Hematopoietic multipotent progenitor cell treated with erythropoietin and hydrocortisone succinate and interleukin-3 and kit ligand, for 15 days (in vitro differentiated cells): ENCODE measurements at regions not wholly inside any gene's neighbourhood (a gene's known extent, or its start where the extent isn't known, plus 50 kb on each side); places are given as distances from the start of the nearest gene placed in this dataset.

Source experiments
- DNase-seq: peaks from one replicate; pipeline ENCODE4 v3.0.0-alpha.2; 2015; ENCODE audit warnings: low spot score

GRCh38 chr1:30329802-30330557 is 393.4 kb downstream of the MATN1 start:
- DNase-seq = no peak

GRCh38 chr1:30329263-30329753 is 394.1 kb downstream of the MATN1 start:
- DNase-seq = no peak

GRCh38 chr1:30328401-30329262 is 394.8 kb downstream of the MATN1 start:
- no peak for DNase-seq

- DNase-seq = no peak
These were observed 395.4 kb downstream of the MATN1 start for GRCh38 chr1:30328100-30328370.

DNA sequence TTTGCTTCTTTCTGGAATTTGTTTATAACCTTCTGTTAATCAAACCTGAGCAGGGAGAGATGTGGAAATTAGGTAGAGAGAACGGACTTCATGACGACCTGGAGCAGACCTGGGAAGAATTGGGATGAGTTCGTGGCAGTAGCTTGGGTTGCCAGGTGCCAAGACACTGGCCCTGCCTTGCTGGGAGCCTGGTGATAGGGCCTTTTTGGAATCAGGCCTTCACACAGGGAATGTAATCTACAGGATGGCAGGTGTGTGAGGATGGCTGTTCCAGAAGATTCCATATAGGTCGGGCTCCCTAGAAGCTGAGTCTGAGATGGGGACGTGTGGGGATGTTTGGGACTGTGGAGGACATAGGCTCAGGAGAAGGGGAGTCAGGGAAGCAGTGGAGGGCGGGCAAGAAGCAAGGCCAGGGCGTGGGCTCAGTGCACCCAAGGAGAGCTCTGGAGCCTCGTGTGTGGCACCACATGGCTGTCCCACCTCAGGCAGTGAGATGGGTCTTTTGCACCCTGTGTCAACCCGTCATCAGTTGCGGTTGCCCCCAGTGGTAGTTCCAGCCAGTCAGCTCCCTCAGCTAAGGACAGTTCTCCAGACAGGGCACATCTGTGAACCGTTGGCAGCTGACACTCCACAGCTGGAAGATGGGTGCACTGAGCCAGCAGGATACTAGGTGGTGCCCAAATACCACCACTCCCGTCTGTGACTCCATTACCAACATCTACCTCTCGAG is 395.9 kb downstream of the MATN1 start:
- no peak for DNase-seq

- DNase-seq = no peak
These were observed 397.4 kb downstream of the MATN1 start for GRCh38 chr1:30325999-30326398.

GRCh38 chr1:30325085-30325935 is 398.1 kb downstream of the MATN1 start:
- no peak for DNase-seq

GRCh38 chr1:30324251-30325084 is 398.9 kb downstream of the MATN1 start:
- no peak for DNase-seq

DNA sequence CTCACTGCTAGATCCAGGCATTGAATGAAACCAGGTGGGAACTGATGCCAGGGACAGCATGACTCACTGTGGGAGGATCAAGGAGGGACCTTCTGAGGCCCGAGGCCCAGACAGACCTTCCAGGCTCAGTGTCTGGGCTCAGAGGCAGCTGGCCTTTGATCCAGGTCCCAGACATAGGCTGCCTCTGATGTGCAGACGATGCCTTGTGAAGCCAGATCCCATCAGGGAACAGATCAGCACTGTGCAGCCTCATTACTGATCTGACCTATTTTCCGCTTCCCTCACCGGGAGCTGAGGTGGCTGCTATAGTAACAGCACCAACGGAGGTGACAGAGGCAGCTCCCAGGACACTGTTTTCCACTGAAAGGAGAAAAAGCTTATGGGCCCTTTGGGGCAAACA is 399.5 kb downstream of the MATN1 start:
- DNase-seq = no peak

DNA sequence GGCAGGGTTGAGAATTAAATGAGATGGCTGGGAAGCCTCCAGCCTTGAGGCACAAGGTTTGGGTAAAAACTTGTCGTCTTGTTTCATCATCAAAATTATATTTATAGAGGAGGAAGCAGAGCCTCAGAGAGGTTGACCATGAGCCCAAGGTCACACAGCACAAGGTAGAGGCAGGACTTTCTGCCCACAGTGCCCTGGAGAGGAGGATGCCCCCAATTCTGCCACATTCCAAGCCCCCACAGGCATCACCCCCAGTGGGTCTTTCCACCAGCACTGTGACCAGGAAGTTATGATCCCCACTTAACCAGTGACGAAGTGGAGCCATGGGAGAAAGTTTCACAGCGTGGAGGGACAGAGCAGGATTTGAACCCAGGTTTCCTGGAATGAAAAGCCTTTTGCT is 400.0 kb downstream of the MATN1 start:
- DNase-seq = no peak

- DNase-seq = no peak
These were observed 400.5 kb downstream of the MATN1 start for GRCh38 chr1:30322859-30323257.

DNA sequence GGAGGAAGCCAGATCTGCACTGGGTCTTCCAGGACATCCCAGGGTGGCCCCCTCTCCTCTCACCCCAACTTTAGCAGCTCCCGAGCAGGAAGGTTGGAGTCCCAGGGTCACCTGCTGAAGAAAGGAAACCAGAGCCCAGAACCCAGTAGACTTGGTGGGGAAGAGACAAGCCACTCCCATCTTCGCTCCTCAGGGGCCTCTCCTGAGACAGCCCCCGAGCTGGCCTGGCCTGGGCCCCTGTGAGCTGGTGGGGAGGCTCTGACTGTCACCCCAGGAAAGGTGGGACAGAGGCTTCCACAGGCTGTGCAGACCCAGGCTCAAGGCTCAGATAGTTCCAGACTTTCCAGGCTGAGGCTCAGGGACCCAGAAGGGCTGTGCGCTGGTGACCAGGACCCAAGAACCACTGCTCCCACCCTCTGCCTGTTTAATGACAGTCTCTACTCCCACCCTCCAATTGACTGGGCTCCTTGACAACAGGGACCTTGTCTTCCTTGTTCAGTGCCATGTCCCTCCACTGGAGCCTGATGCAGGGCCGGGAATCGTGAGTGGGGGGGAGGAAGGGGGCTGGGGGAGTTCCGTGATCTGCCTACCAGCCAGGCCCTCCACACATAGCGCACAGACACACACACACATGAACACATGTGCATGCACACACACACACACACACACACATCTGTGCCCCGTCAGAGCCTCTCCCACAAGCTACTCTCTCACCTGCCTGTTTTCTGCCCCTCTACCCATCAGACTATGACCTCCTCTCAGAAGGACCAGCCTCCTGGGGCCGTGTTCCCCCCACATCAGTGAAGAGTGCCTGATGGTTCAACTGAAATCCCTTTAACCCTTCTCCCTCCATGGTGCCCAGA is 401.2 kb downstream of the MATN1 start:
- DNase-seq = no peak

GRCh38 chr1:30321246-30321910 is 402.0 kb downstream of the MATN1 start:
- DNase-seq = no peak

GRCh38 chr1:30320581-30320890 is 402.8 kb downstream of the MATN1 start:
- DNase-seq = no peak

GRCh38 chr1:30319765-30320580 is 403.4 kb downstream of the MATN1 start:
- DNase-seq = no peak

- DNase-seq = no peak
These were observed 404.3 kb downstream of the MATN1 start for GRCh38 chr1:30318864-30319718.

GRCh38 chr1:30318413-30318812 is 405.0 kb downstream of the MATN1 start:
- no peak for DNase-seq

GRCh38 chr1:30317921-30318320 is 405.5 kb downstream of the MATN1 start:
- no peak for DNase-seq
